GM21526 (cell line): ENCODE measurements at regions not wholly inside any gene's neighbourhood (a gene's known extent, or its start where the extent isn't known, plus 50 kb on each side); places are given as distances from the start of the nearest gene placed in this dataset.

Source experiments
- ATAC-seq: cut with Tn5 transposase; IDR thresholded peaks from one replicate; pipeline ENCODE4 v1.9.1; 2021; ENCODE audit warnings: moderate library complexity; ENCODE audit not compliant: unreplicated experiment, low FRiP score

GRCh38 chr2:236403125-236403524 is 138.9 kb upstream of the ASB18 start:
- ATAC-seq = no peak

GRCh38 chr2:236403811-236404210 is 139.6 kb upstream of the ASB18 start:
- no peak for ATAC-seq

GRCh38 chr2:236404346-236404745 is 140.1 kb upstream of the ASB18 start:
- no peak for ATAC-seq

GRCh38 chr2:236405357-236405756 is 141.2 kb upstream of the ASB18 start:
- no peak for ATAC-seq

- no peak for ATAC-seq
Observed at GRCh38 chr2:236408090-236408489, 143.9 kb upstream of the ASB18 start.

GRCh38 chr2:236408786-236409185 is 144.6 kb upstream of the ASB18 start:
- no peak for ATAC-seq

- no peak for ATAC-seq
Observed at GRCh38 chr2:236415684-236416444, 151.7 kb upstream of the ASB18 start.

- no peak for ATAC-seq
Observed at GRCh38 chr2:236417150-236417549, 152.5 kb upstream of the ACKR3 start.

GRCh38 chr2:236430584-236430983 is 139.0 kb upstream of the ACKR3 start:
- ATAC-seq = no peak

GRCh38 chr2:236434593-236434992 is 135.0 kb upstream of the ACKR3 start:
- no peak for ATAC-seq

- ATAC-seq = no peak
Observed at GRCh38 chr2:236440110-236440881, 129.3 kb upstream of the ACKR3 start.

GRCh38 chr2:236444187-236444586 is 125.4 kb upstream of the ACKR3 start:
- ATAC-seq = no peak

GRCh38 chr2:236445678-236446077 is 123.9 kb upstream of the ACKR3 start:
- no peak for ATAC-seq

- no peak for ATAC-seq
Observed at GRCh38 chr2:236446521-236446920, 123.1 kb upstream of the ACKR3 start.

GRCh38 chr2:236449167-236449761 is 120.4 kb upstream of the ACKR3 start:
- no peak for ATAC-seq

- no peak for ATAC-seq
Observed at GRCh38 chr2:236452238-236452637, 117.4 kb upstream of the ACKR3 start.

- ATAC-seq = no peak
Observed at GRCh38 chr2:236454076-236454475, 115.5 kb upstream of the ACKR3 start.

GRCh38 chr2:236459393-236459792 is 110.2 kb upstream of the ACKR3 start:
- ATAC-seq = no peak

GRCh38 chr2:236464140-236464539 is 105.5 kb upstream of the ACKR3 start:
- ATAC-seq = no peak

GRCh38 chr2:236472720-236473495 is 96.7 kb upstream of the ACKR3 start:
- ATAC-seq = no peak

- ATAC-seq = no peak
Observed at GRCh38 chr2:236473691-236474090, 95.9 kb upstream of the ACKR3 start.
